WTC11 (cell line): ENCODE measurements at regions not wholly inside any gene's neighbourhood (a gene's known extent, or its start where the extent isn't known, plus 50 kb on each side); places are given as distances from the start of the nearest gene placed in this dataset.

Experiments used
- ATAC-seq: fragments of 200-7000 bp; cut with Tn5 transposase; 2 replicates; pipeline ENCODE4 v1.10.0; 2021; ENCODE audit warnings: mild to moderate bottlenecking, moderate library complexity
- CTCF ChIA-PET: fragments of 300-600 bp; sonication (Branson Sonifier 250); formaldehyde crosslinking; loops from one replicate; lab custom pipeline; 2021; ENCODE audit warnings: antibody characterized with exemption; lab: Charles Lee
- POLR2A ChIA-PET: fragments of 350-600 bp; sonication (Branson Sonifier 250); formaldehyde crosslinking; loops from one replicate; lab custom pipeline; 2021; ENCODE audit warnings: antibody characterized with exemption; lab: Charles Lee
- DNase-seq: peaks from one replicate; pipeline ENCODE4 v3.0.0; 2021; ENCODE audit warnings: low spot score
- H3K27ac Mint-ChIP-seq: 2 replicates; pipeline ENCODE4 v1.8.0; 2021; ENCODE audit warnings: mixed read lengths
- H3K27me3 Mint-ChIP-seq: 2 replicates; pipeline ENCODE4 v1.8.0; 2021; ENCODE audit warnings: low read depth, mild to moderate bottlenecking, moderate library complexity, mixed read lengths
- H3K36me3 Mint-ChIP-seq: 2 replicates; pipeline ENCODE4 v1.8.0; 2021; ENCODE audit warnings: mixed read lengths
- H3K4me1 Mint-ChIP-seq: 2 replicates; pipeline ENCODE4 v1.8.0; 2022; ENCODE audit warnings: mixed read lengths
- H3K4me3 Mint-ChIP-seq: 2 replicates; pipeline ENCODE4 v1.8.0; 2021; ENCODE audit warnings: mild to moderate bottlenecking, moderate library complexity, mixed read lengths
- H3K9me3 Mint-ChIP-seq: 2 replicates; pipeline ENCODE4 v1.8.0; 2021; ENCODE audit warnings: mixed read lengths
- ATF3 ChIP-seq: sonication (generic); formaldehyde crosslinking; conservative IDR thresholded peaks from 2 replicates; pipeline ENCODE4 v1.8.1; 2022; ENCODE audit warnings: mild to moderate bottlenecking, missing genetic modification reagents
- CBFB ChIP-seq: sonication (generic); formaldehyde crosslinking; IDR thresholded peaks from 2 replicates; pipeline ENCODE4 v1.8.1; 2022; ENCODE audit warnings: mild to moderate bottlenecking, low read depth, missing genetic modification reagents
- E2F1 ChIP-seq: sonication (generic); formaldehyde crosslinking; IDR thresholded peaks from 2 replicates; pipeline ENCODE4 v1.8.0; 2022; ENCODE audit warnings: mild to moderate bottlenecking, missing genetic modification reagents
- E2F4 ChIP-seq: sonication (generic); formaldehyde crosslinking; IDR thresholded peaks from 2 replicates; pipeline ENCODE4 v1.8.1; 2022; ENCODE audit warnings: low read depth, mild to moderate bottlenecking, moderate library complexity, missing genetic modification reagents, borderline replicate concordance
- E2F5 ChIP-seq: sonication (generic); formaldehyde crosslinking; IDR thresholded peaks from 2 replicates; pipeline ENCODE4 v1.8.1; 2022; ENCODE audit warnings: mild to moderate bottlenecking, moderate library complexity, missing genetic modification reagents
- ELF4 ChIP-seq: sonication (generic); formaldehyde crosslinking; IDR thresholded peaks from 2 replicates; pipeline ENCODE4 v1.8.1; 2022; ENCODE audit warnings: low read depth, mild to moderate bottlenecking, moderate library complexity, missing genetic modification reagents
- FOXJ3 ChIP-seq: sonication (generic); formaldehyde crosslinking; IDR thresholded peaks from 2 replicates; pipeline ENCODE4 v1.9.0; 2021; ENCODE audit warnings: missing genetic modification reagents, mild to moderate bottlenecking, borderline replicate concordance
- IRF1 ChIP-seq: sonication (generic); formaldehyde crosslinking; IDR thresholded peaks from 2 replicates; pipeline ENCODE4 v1.8.0; 2023; ENCODE audit warnings: missing genetic modification reagents
- NR2C2 ChIP-seq: sonication (generic); formaldehyde crosslinking; IDR thresholded peaks from 2 replicates; pipeline ENCODE4 v1.8.0; 2022; ENCODE audit warnings: mild to moderate bottlenecking, missing genetic modification reagents
- OVOL2 ChIP-seq: fragments of 250-450 bp; sonication (Bioruptor Pico); IDR thresholded peaks from 2 replicates; pipeline ENCODE4 v1.9.0; 2021; ENCODE audit warnings: mild to moderate bottlenecking, borderline replicate concordance
- PRRX2 ChIP-seq: fragments of 250-450 bp; sonication (Bioruptor Pico); IDR thresholded peaks from 2 replicates; pipeline ENCODE4 v1.8.0; 2021; ENCODE audit warnings: mild to moderate bottlenecking
- RORB ChIP-seq: fragments of 250-450 bp; sonication (Bioruptor Pico); IDR thresholded peaks from 2 replicates; pipeline ENCODE4 v1.9.0; 2021; ENCODE audit warnings: mild to moderate bottlenecking
- SP1 ChIP-seq: sonication (generic); formaldehyde crosslinking; conservative IDR thresholded peaks from 2 replicates; pipeline ENCODE4 v1.8.1; 2022; ENCODE audit warnings: missing genetic modification reagents
- TP53 ChIP-seq: sonication (generic); formaldehyde crosslinking; IDR thresholded peaks from 2 replicates; pipeline ENCODE4 v1.8.1; 2023; ENCODE audit warnings: mild to moderate bottlenecking, missing genetic modification reagents
- ZBTB21 ChIP-seq: sonication (generic); formaldehyde crosslinking; IDR thresholded peaks from 2 replicates; pipeline ENCODE4 v1.8.1; 2023; ENCODE audit warnings: mild to moderate bottlenecking, missing genetic modification reagents, borderline replicate concordance
- ZNF396 ChIP-seq: fragments of 250-450 bp; sonication (Bioruptor Pico); IDR thresholded peaks from 2 replicates; pipeline ENCODE4 v1.8.0; 2021; ENCODE audit warnings: mild to moderate bottlenecking, moderate library complexity, borderline replicate concordance
- ZNF425 ChIP-seq: fragments of 250-450 bp; sonication (Bioruptor Pico); conservative IDR thresholded peaks from 2 replicates; pipeline ENCODE4 v1.9.0; 2021; ENCODE audit warnings: mild to moderate bottlenecking
- ZNF671 ChIP-seq: fragments of 250-450 bp; sonication (Bioruptor Pico); IDR thresholded peaks from 2 replicates; pipeline ENCODE4 v1.8.0; 2021; ENCODE audit warnings: mild to moderate bottlenecking
- ZSCAN18 ChIP-seq: fragments of 250-450 bp; sonication (Bioruptor Pico); IDR thresholded peaks from 2 replicates; pipeline ENCODE4 v2.1.2; 2022; ENCODE audit warnings: mild to moderate bottlenecking, moderate library complexity

- TF ChIP-seq SP1 (CRISPR knock-in tag): no peak
- no peak for TF ChIP-seq E2F4 (CRISPR knock-in tag)
Observed at GRCh38 chr4:3853388-3854035, 87.3 kb downstream of the ADRA2C start (continued).

- Mint-ChIP-seq H3K36me3 (peaks cover 15% of the 10 kb centered on the region), H3K27ac (no peak overlapping the region; the same call in 1 of the 2 replicates), H3K4me3 (no peak overlapping the region), H3K9me3 (peaks cover 18% of the 10 kb centered on the region), H3K4me1 (peaks cover 52% of the 10 kb centered on the region), H3K27me3 (peaks cover 18% of the 10 kb centered on the region)
- ChIA-PET POLR2A (no interaction called here), CTCF (no interaction called here)
- no peak for ATAC-seq
- DNase-seq: no peak
- no peak for TF ChIP-seq E2F1
Observed at GRCh38 chr4:3854661-3855060, 88.5 kb downstream of the ADRA2C start.

- no peak overlapping the region for H3K4me3 Mint-ChIP-seq
- CTCF ChIA-PET: interaction anchor here (10.7 kb wide), 1 partner anchor 63 kb away, joined by 83 read pairs; no protein-coding TSS in a partner anchor
- POLR2A ChIA-PET: interaction anchor here (0.7 kb wide), 1 partner anchor 233 kb away, joined by 3 read pairs; no protein-coding TSS in a partner anchor
- peaks cover 9% of the 10 kb centered on the region for H3K9me3 Mint-ChIP-seq
- DNase-seq (no peak), ATAC-seq (no peak)
- peaks cover 10% of the 10 kb centered on the region for H3K27me3 Mint-ChIP-seq
- no peak overlapping the region for H3K27ac Mint-ChIP-seq
- TF ChIP-seq TP53 (CRISPR knock-in tag) (no peak), ELF4 (no peak), ZNF396 (CRISPR knock-in tag) (no peak), NR2C2 (CRISPR knock-in tag) (no peak), FOXJ3 (CRISPR knock-in tag) (no peak), ZBTB21 (CRISPR knock-in tag) (no peak), OVOL2 (CRISPR knock-in tag) (no peak), PRRX2 (CRISPR knock-in tag) (no peak), IRF1 (CRISPR knock-in tag) (no peak), ZNF425 (CRISPR knock-in tag) (no peak)
- H3K36me3 Mint-ChIP-seq: peaks cover 5% of the 10 kb centered on the region
- peaks cover 55% of the 10 kb centered on the region for H3K4me1 Mint-ChIP-seq
Observed at GRCh38 chr4:3855646-3856045, 89.5 kb downstream of the ADRA2C start.

GRCh38 chr4:3856604-3857204 is 90.5 kb downstream of the ADRA2C start:
- H3K4me3 Mint-ChIP-seq: no peak overlapping the region
- no peaks in the 10 kb centered on the region for H3K36me3 Mint-ChIP-seq
- CTCF ChIA-PET: interaction anchor here (1.0 to 10.7 kb wide), 6 partner anchors 14 to 91 kb away, joined by 3 to 83 read pairs (median 6); no protein-coding TSS in a partner anchor
- no peak overlapping the region for H3K27ac Mint-ChIP-seq
- ATAC-seq (no peak), DNase-seq (no peak)
- H3K4me1 Mint-ChIP-seq: peaks cover 44% of the 10 kb centered on the region
- POLR2A ChIA-PET: no interaction called here
- peaks cover 5% of the 10 kb centered on the region for H3K27me3 Mint-ChIP-seq
- 0 out of 2 replicates have a peak, but pooled peaks cover 4% of the 10 kb centered on the region for H3K9me3 Mint-ChIP-seq
- TF ChIP-seq E2F5 (CRISPR knock-in tag) (no peak), ATF3 (CRISPR knock-in tag) (no peak), RORB (no peak), ZSCAN18 (CRISPR knock-in tag) (no peak), ZNF671 (CRISPR knock-in tag) (no peak), OVOL2 (CRISPR knock-in tag) (no peak), CBFB (CRISPR knock-in tag) (no peak)
